PC-3 (cell line): ENCODE measurements at regions not wholly inside any gene's neighbourhood (a gene's known extent, or its start where the extent isn't known, plus 50 kb on each side); places are given as distances from the start of the nearest gene placed in this dataset.
"Not testable (repeated sequence)": the region's sequence is repeated elsewhere in the genome, so short reads cannot be mapped to it uniquely, and the experiment has no call there.

Experiments used
- ATAC-seq: fragments of 200-7000 bp; cut with Tn5 transposase; 2 replicates; pipeline ENCODE4 v1.9.1; 2020; ENCODE audit warnings: mild to moderate bottlenecking, moderate library complexity
- BruUV-seq: library from RNA; stranded (reverse); fragments of 400-500 nt; replicated peaks from 2 replicates; lab custom pipeline; 2021; lab: Mats Ljungman, UMichigan
- CTCF ChIA-PET: fragments of 300-600 bp; sonication (Branson Sonifier 250); formaldehyde crosslinking; loops from one replicate; lab custom pipeline; 2022; ENCODE audit warnings: antibody characterized with exemption; lab: Charles Lee
- POLR2A ChIA-PET: fragments of 300-600 bp; sonication (Branson Sonifier 250); formaldehyde crosslinking; loops from one replicate; lab custom pipeline; 2022; ENCODE audit warnings: antibody characterized with exemption; ENCODE audit not compliant: unreplicated experiment; lab: Charles Lee
- DNase-seq: peaks from one replicate; pipeline ENCODE4 v3.0.0-alpha.2; 2015
- H2AFZ ChIP-seq: fragments of 300-600 bp; sonication (generic); 2 replicates; pipeline ENCODE4 v1.6.0; 2016; ENCODE audit warnings: antibody characterized with exemption, low read length
- H3F3A ChIP-seq: fragments of 300-600 bp; sonication (generic); one replicate; pipeline ENCODE4 v1.6.0; 2017; ENCODE audit warnings: antibody characterized with exemption, low read length, control low read depth, mild to moderate bottlenecking; ENCODE audit not compliant: unreplicated experiment
- H3K27ac ChIP-seq: fragments of 300-600 bp; sonication (generic); 2 replicates; pipeline ENCODE4 v1.5.1; 2016; ENCODE audit warnings: mild to moderate bottlenecking, low read length
- H3K27me3 ChIP-seq: fragments of 300-600 bp; sonication (generic); 2 replicates; pipeline ENCODE4 v1.6.1; 2016; ENCODE audit warnings: low read length, mixed read lengths
- H3K36me3 ChIP-seq: fragments of 300-600 bp; sonication (generic); 2 replicates; pipeline ENCODE4 v1.6.1; 2016; ENCODE audit warnings: low read depth, mixed run types, low read length, mixed read lengths
- H3K4me1 ChIP-seq: fragments of 300-600 bp; sonication (generic); 2 replicates; pipeline ENCODE4 v1.5.1; 2016; ENCODE audit warnings: low read length; ENCODE audit not compliant: insufficient read depth
- H3K4me2 ChIP-seq: fragments of 300-600 bp; sonication (generic); 2 replicates; pipeline ENCODE4 v1.6.0; 2016; ENCODE audit warnings: low read length
- H3K4me3 ChIP-seq: fragments of 300-600 bp; sonication (generic); 2 replicates; pipeline ENCODE4 v1.5.1; 2016; ENCODE audit warnings: mild to moderate bottlenecking, low read length, mixed read lengths
- H3K79me2 ChIP-seq: fragments of 300-600 bp; sonication (generic); 2 replicates; pipeline ENCODE4 v1.6.1; 2017; ENCODE audit warnings: low read length, mixed read lengths
- H3K9ac ChIP-seq: fragments of 300-600 bp; sonication (generic); 2 replicates; pipeline ENCODE4 v1.6.0; 2016; ENCODE audit warnings: mild to moderate bottlenecking, low read length
- H3K9me2 ChIP-seq: fragments of 300-600 bp; sonication (generic); replicated peaks from 2 replicates; pipeline ENCODE4 v1.6.1; 2016; ENCODE audit warnings: mixed run types, low read length, mixed read lengths
- H3K9me3 ChIP-seq: fragments of 300-600 bp; sonication (generic); 2 replicates; pipeline ENCODE4 v1.6.1; 2016; ENCODE audit warnings: low read length, mixed read lengths
- H4K20me1 ChIP-seq: fragments of 300-600 bp; sonication (generic); 2 replicates; pipeline ENCODE4 v1.6.1; 2016; ENCODE audit warnings: low read length, mixed read lengths
- EZH2 ChIP-seq: fragments of 300-600 bp; sonication (generic); IDR thresholded peaks from one replicate; pipeline ENCODE4 v1.6.1; 2017; ENCODE audit warnings: antibody characterized with exemption, mild to moderate bottlenecking, low read length; ENCODE audit not compliant: unreplicated experiment
- EZH2phosphoT487 ChIP-seq: fragments of 300-600 bp; sonication (generic); IDR thresholded peaks from 2 replicates; pipeline ENCODE4 v1.6.1; 2018; ENCODE audit warnings: mild to moderate bottlenecking, antibody characterized with exemption, low read length, borderline replicate concordance
- intact Hi-C: fragments of 100-400 bp; cut with micrococcal nuclease; formaldehyde crosslinking; loops from 2 replicates; pipeline ENCODE4 v1.9.0; 2023
- TF ChIP-seq, protein P1 (sequence below): fragments of 300-600 bp; sonication (generic); conservative IDR thresholded peaks from 2 replicates; pipeline ENCODE4 v1.5.1; 2017; ENCODE audit warnings: antibody characterized with exemption, low read depth, mild to moderate bottlenecking, low read length

DNA sequence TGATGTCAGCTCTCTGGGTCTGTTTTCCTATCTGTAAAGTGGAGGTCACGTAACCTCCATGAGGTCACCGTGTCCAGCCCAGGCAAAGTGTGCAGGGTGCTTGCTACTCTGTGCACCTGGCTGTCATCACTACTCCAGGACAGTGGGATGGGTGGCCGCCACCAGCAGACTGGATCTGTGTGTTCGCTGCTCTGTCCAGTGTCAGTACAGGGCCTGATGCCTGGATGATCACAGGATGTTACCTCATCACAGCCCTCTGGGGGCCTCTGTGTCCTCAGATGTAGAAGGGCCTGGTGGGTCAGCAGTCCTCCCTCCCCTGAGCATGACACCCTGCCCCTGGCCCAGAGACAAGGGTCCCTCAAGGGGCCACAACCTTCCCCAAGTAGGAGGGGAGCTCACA is 80.0 kb downstream of the KCNJ18 start:
- intact Hi-C loops = no loop called here
- Histone ChIP-seq H3K27ac (no peak overlapping the region), H4K20me1 (no peaks in the 10 kb centered on the region), H3K4me3 (no peak overlapping the region), H3K9ac (no peak overlapping the region), H2AFZ (no peak overlapping the region), H3K36me3 (no peaks in the 10 kb centered on the region), H3K9me2 (no peaks in the 10 kb centered on the region), H3K27me3 (no peaks in the 10 kb centered on the region), H3F3A (no peaks in the 10 kb centered on the region), H3K4me2 (no peak overlapping the region), H3K4me1 (no peaks in the 10 kb centered on the region), H3K9me3 (no peaks in the 10 kb centered on the region), H3K79me2 (no peaks in the 10 kb centered on the region)
- ChIA-PET POLR2A (no interaction called here), CTCF (no interaction called here)
- BruUV-seq = no TSS peak
- no peak for TF ChIP-seq EZH2
- no peak for TF ChIP-seq EZH2phosphoT487
- TF ChIP-seq, protein P1, sequence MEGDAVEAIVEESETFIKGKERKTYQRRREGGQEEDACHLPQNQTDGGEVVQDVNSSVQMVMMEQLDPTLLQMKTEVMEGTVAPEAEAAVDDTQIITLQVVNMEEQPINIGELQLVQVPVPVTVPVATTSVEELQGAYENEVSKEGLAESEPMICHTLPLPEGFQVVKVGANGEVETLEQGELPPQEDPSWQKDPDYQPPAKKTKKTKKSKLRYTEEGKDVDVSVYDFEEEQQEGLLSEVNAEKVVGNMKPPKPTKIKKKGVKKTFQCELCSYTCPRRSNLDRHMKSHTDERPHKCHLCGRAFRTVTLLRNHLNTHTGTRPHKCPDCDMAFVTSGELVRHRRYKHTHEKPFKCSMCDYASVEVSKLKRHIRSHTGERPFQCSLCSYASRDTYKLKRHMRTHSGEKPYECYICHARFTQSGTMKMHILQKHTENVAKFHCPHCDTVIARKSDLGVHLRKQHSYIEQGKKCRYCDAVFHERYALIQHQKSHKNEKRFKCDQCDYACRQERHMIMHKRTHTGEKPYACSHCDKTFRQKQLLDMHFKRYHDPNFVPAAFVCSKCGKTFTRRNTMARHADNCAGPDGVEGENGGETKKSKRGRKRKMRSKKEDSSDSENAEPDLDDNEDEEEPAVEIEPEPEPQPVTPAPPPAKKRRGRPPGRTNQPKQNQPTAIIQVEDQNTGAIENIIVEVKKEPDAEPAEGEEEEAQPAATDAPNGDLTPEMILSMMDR = no peak
- no peak for ATAC-seq
- DNase-seq = no peak

DNA sequence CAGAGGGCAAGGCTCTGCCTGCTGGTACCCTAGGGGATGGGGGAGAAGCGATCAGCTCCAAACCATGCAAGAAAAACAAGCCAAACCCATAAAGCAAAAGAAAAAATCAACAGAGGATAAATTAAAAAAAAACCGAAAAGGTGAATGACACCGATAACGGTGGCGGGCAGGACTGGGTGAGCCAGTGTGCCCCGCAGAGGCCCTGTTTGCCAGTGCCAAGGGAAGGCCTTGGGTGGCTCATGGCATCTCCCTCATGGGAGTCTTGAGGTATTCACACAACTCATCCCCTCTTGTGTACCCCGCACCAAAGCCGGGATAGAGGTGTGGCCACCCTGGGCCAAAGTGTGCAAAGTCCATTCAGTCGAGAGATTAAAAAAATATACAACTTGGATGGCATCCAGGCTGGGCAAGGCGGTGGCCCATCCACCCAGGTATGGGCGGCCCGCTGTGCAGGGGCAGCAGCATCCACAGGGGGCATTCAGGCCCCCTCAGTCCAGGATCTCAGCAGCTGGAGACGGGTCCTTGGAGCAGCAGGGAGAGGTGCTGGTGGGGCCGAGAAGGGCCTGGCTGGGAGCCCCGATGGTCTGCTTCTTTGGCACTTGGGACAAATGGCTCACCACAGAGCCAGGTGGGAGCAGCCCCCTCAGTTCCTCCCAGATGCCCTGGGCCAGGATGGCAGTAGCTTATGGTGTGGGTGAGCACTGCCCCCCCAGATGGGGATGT is 80.8 kb downstream of the KCNJ18 start:
- BruUV-seq, H3K9me2 ChIP-seq, ATAC-seq, H3K27me3 ChIP-seq, H3K9me3 ChIP-seq, H3K4me1 ChIP-seq, CTCF ChIA-PET, H3F3A ChIP-seq, H3K9ac ChIP-seq, H3K4me3 ChIP-seq, H3K4me2 ChIP-seq, H3K79me2 ChIP-seq, H3K27ac ChIP-seq, H3K36me3 ChIP-seq, POLR2A ChIA-PET, DNase-seq, intact Hi-C loops, H4K20me1 ChIP-seq, H2AFZ ChIP-seq: not testable (repeated sequence)

DNA sequence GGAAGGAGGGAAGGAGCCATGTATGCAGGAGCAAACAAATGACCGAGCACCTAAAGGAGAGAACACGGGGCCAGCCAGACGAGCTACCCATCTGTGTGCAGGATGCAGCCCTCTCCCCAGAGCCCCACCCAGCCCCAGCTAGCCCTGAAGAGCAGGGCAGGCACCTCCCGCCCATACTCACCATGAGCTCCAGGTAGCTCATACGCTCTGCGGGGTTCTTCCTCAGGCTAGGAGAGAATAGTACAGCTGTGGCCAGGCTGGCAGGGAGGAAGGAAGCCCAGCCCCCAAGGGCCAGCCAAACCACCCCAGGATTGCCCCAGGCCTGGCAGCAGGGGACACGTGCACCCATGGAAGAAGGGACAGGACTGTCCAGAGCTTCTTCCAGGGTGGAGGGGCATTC is 81.9 kb downstream of the KCNJ18 start:
- intact Hi-C loops = no loop called here
- no TSS peak for BruUV-seq
- no peaks in the 10 kb centered on the region for H3F3A ChIP-seq
- no peak overlapping the region for H2AFZ ChIP-seq
- ChIA-PET CTCF (no interaction called here), POLR2A (no interaction called here)
- H4K20me1 ChIP-seq = no peaks in the 10 kb centered on the region
- H3K79me2 ChIP-seq = no peaks in the 10 kb centered on the region
- no peaks in the 10 kb centered on the region for H3K9me3 ChIP-seq
- no peak overlapping the region for H3K9ac ChIP-seq
- H3K27me3 ChIP-seq = no peaks in the 10 kb centered on the region
- TF ChIP-seq, protein P1 = no peak
- TF ChIP-seq EZH2phosphoT487 (no peak), EZH2 (no peak)
- H3K4me3 ChIP-seq = no peak overlapping the region
- no peaks in the 10 kb centered on the region for H3K9me2 ChIP-seq
- H3K4me1 ChIP-seq = no peaks in the 10 kb centered on the region
- no peaks in the 10 kb centered on the region for H3K36me3 ChIP-seq
- no peak overlapping the region for H3K4me2 ChIP-seq
- H3K27ac ChIP-seq = no peak overlapping the region
- DNase-seq (no peak), ATAC-seq (no peak)

DNA sequence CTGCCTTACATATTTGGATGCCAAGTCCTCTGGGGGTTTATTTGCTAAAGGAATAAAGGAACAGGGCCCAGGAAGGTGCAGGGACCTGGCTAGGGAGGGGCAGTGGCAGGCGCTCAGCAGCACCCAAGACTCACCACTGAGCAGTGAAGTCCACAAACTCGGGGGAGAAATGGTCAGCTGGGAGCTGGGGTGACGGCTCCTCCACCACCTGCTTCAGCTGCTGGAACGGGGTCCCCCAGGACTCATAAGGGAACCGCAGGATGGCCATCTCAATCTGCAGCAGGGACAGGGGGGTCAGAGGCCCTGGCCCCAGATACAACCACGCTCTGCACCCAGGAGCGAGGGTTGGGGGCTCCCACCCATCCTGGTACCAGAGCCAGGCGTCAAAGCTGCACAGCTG is 83.2 kb downstream of the KCNJ18 start:
- DNase-seq, ATAC-seq, H3K4me3 ChIP-seq, CTCF ChIA-PET, H4K20me1 ChIP-seq, H3K9me3 ChIP-seq, H3K4me1 ChIP-seq, H3K36me3 ChIP-seq, H3K27me3 ChIP-seq, BruUV-seq, H3K9ac ChIP-seq, H3K27ac ChIP-seq, H3K79me2 ChIP-seq, H3K9me2 ChIP-seq, H3F3A ChIP-seq, intact Hi-C loops, H2AFZ ChIP-seq, H3K4me2 ChIP-seq, POLR2A ChIA-PET: not testable (repeated sequence)

DNA sequence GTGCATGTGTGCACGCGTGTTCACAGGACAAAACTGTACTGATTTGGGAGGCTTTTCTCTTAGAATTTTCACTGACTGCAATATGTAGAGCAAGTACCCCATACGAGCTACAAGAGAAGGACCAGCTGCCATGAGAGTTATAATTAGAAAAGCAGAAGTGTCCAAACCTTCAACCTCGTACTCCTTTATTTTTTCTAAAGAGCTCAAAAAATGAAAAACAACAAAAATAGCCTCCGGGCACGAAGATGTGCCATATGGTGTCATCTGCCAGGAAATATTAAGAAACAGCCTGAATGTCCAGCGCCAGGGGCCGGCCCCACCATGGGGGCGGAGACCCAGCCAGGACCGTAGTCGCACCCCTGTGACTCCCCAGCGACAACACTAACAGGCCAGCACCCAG is 84.6 kb downstream of the KCNJ18 start:
- H3K9ac ChIP-seq, H3K4me2 ChIP-seq, H3F3A ChIP-seq, H3K4me1 ChIP-seq, POLR2A ChIA-PET, H3K9me3 ChIP-seq, H3K4me3 ChIP-seq, CTCF ChIA-PET, H2AFZ ChIP-seq, H3K9me2 ChIP-seq, H4K20me1 ChIP-seq, H3K27ac ChIP-seq, DNase-seq, H3K27me3 ChIP-seq, ATAC-seq, BruUV-seq, H3K36me3 ChIP-seq, intact Hi-C loops, H3K79me2 ChIP-seq: not testable (repeated sequence)
